ENCODE measurements at regions not wholly inside any gene's neighbourhood (a gene's known extent, or its start where the extent isn't known, plus 50 kb on each side); places are given as distances from the start of the nearest gene placed in this dataset.
"Not testable (repeated sequence)": the region's sequence is repeated elsewhere in the genome, so short reads cannot be mapped to it uniquely, and the experiment has no call there.

DNA sequence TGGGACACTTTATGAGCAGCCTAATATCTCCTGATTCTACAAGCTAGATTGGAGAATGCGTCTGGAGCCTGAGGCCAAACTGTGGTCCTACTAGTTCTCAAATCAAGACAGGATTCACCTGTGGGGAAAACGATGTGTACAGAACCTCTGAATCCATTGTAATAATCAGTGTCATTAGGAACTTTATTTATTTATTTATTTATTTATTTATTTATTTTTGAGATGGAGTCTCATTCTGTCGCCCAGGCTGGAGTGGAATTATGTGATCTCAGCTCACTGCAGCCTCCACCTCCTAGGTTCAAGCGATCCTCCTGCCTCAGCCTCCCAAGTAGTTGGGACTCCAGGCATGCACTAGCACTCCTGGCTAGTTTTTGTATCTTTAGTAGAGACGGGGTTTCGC is 52.6 kb upstream of the KIF26B start:
- DNase-seq, result not testable (repeated sequence)

DNA sequence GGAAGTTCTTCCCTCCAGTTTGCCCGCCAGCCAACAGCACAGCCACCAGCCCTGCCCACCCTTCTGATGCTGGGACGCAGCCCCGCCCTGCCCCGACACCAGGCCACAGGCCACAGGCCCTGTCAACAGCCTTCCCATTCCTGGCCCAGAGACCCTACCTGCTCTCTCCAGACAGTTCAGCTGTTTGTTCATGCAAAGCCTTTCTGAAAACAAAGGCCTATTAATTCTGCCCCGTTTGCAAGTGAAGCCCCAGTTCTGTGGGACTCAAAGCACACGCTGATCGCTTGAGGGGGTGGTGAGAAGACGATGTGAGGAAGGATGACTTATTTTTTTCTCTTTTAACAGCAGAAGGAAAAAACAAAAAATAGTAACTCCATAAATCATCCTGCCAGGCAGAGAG is 55.4 kb upstream of the KIF26B start:
- no peak for DNase-seq

GRCh38 chr1:245098924-245099323 is 55.9 kb upstream of the KIF26B start:
- no peak for DNase-seq

DNA sequence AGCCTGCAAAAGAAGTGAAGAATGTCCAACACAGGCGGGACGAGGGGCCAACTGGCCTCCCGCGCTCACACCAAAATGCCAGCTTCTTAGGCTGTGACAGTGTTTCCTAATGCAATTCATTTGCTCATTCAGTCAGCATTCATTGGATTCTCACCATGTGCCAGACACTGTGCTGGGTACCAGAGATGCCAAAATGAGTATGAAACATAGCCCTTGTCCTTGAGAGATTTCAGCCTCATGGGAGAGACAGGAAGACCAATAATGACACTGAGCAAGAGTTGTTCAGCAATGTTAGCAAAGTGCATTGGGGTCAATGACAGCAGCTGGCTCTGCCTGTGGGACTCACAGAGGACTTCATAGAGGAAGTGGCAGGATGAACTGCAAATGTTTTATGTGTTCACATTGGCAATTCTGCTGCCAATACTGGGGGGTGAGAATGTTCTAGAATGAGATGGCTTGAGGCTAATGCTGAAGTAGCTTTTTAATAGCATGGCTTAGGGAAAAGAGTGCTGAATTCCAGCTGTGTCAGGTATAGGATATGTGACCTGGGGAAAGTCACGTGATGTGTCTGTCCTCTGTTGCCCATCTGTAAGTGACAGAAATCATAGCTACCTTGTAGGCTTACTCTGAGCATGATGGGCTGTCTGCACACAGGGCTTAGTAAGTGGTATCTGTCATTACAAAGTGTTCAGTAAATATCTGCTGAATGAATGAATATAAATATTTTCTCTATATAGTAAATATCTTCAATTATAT is 58.3 kb upstream of the KIF26B start:
- no peak for DNase-seq

DNA sequence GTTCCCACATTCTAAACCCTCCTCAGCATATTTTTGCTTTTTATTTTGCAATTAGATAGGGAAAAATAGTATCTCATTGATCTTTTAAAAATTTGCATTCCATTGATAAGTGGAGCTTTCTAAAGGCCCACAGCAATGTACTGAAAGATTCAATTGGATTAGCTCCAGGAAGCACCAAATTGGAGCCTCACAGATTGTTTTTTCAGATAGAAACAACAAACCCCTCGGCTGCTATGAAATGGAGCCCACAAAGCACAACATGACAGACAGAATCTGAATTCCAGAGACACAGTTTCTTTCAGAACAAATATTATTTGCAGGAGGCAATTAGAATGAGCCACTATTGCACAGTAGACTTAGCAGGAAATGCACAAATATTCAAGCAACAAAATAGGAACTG is 58.9 kb upstream of the KIF26B start:
- DNase-seq, result no peak

DNA sequence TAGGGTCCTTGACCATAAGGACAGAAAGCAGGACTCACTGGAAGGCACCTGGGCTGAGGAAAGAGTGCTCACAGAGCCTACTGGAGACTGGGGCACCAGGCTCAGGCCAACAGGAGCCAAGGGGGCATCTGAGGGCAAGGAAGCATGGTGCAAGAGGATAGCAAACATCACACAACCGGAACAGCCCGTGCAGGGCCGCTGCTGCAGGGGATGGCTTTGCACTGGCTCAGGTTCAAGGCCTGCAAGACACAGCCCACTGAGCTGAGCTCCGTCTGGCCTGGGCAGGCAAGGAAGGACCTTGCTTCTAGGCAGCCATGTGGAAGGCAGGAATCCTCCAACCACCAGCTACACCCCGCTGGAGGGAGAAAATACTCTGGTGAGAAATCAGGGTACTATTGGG is 59.8 kb upstream of the KIF26B start:
- no peak for DNase-seq

GRCh38 chr1:245094092-245094491 is 60.7 kb upstream of the KIF26B start:
- no peak for DNase-seq

GRCh38 chr1:245092638-245092976 is 62.2 kb upstream of the KIF26B start:
- no peak for DNase-seq

DNA sequence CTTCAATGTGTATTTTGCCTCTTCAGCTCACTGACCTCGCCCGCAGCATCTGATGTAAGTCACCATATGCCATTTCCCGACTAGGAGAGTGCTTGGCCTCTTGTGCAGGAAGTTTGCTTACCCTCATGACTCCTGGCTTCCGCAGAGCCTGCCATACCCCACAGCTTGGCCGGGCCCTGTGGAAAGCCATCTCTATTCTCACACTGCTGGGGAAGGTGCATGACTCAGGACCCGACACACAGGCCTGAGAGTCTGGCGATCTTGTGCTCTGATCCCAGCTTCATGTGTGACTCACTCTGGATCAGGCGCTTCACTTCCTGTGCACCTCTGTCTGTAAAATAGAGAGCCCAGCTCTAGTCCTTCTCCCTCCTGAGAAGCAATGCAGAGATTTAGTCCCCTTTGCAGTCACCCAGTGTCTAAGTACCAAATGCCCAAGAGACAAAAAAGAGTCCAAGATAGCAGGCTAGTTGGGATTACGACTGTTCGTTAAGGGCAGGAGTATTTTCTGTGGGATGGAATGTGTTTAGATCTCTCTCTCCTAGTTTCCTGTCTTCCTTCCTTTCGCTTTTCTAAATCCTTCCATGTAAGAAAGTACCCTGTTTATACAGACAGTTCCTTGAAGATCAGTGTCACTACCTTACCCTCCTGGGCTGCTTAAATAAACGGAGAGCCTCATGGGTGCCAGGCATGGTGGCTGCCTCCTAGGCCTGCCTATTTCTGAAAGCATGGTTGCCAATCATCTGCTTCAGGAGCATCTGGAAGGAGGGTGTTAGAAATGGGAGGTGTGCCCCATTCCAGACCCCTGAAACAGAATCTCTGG is 62.8 kb upstream of the KIF26B start:
- no peak for DNase-seq

GRCh38 chr1:245091171-245091621 is 63.6 kb upstream of the KIF26B start:
- no peak for DNase-seq

GRCh38 chr1:245090491-245091090 is 64.2 kb upstream of the KIF26B start:
- no peak for DNase-seq

DNA sequence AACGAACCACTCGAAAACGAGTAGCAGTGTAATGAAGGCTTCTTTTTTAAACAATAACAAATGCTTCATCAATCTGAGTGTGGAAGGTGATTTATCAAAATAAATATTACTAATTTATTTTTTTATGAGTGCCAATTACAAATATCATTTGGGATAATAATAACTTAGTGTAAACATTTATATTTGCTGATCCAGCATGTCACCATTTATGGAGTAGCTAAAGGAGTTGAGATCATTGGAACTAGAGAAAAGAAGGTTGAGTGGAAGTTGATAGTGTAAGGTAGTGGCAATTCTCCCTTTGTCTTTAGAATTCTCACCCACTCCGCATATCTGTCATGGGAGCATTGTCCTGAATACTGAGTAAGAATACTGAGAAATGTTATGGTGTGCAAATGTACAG is 67.1 kb upstream of the KIF26B start:
- no peak for DNase-seq

GRCh38 chr1:245086389-245086969 is 68.3 kb upstream of the KIF26B start:
- no peak for DNase-seq

GRCh38 chr1:245085508-245086095 is 69.2 kb upstream of the KIF26B start:
- no peak for DNase-seq

DNA sequence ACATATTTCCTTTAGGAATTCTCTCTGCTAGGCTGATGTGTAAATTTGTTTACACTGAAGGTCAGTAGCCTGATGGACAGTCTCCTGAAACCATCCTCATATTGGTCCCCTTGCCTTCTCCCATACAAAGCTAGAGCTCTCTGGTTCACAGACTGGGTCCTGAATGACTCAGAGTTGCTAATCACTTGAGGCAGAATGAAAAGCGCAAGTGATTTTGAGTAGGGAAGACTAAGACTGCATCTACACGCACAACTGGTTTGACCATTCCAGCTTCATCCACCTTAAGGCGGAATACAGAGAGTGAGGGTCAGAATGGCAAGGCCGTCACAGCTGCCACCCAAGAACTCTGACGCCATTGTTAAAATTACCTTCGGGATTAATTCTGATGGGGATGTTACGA is 70.2 kb upstream of the KIF26B start:
- no peak for DNase-seq

DNA sequence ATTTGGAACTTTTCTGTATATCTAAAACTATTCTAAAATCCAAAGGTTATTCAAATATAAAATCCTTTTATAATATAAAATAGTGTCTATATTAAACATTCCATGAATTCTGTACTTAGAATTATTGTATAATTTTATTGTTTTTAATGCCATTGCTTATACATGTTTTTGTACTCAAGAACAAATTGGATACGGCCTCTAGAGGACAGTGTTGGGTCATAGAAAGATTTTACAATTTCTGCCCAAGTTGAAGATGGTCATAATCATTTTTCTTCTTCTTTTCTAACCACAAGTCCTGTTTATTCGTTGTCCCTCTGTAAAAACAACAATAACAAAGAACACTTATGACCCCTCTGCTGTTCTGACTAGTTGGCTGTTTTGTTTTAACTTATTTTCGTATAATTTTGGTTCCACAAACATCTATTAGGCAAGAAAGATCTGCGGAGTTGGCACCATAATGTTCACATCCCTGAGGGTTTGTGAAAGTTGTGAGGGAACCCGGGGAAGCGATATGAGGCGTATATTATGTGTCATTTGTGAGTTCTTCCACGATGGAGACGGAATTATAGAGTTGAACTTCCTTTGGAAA is 75.7 kb upstream of the KIF26B start:
- no peak for DNase-seq

- DNase-seq, result no peak
Observed at GRCh38 chr1:245074898-245075297, 79.9 kb upstream of the KIF26B start.

DNA sequence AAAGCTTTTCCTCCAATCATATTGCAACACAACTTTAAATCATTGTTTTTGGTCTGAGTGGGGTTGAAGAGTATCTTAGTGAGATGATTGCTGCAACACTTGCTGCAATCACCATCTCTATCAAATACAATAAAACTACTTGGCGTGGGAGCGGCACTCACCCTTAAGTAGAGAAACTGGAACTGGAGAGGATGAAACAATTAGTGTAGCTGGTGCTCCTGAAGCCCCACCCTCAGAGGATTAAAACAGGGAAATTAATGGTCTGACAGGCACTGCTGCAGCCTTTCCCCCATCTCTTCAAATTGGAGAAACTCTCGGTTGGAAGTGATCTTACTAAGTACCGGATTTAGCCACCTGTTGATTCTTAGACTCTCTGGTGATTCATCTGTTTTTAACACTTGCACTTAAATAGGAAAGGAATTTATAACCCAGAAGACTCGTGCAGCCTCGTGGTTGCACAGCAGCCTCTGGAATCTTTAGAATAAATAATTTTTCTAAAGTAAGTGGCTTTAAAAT is 80.5 kb upstream of the KIF26B start:
- no peak for DNase-seq

DNA sequence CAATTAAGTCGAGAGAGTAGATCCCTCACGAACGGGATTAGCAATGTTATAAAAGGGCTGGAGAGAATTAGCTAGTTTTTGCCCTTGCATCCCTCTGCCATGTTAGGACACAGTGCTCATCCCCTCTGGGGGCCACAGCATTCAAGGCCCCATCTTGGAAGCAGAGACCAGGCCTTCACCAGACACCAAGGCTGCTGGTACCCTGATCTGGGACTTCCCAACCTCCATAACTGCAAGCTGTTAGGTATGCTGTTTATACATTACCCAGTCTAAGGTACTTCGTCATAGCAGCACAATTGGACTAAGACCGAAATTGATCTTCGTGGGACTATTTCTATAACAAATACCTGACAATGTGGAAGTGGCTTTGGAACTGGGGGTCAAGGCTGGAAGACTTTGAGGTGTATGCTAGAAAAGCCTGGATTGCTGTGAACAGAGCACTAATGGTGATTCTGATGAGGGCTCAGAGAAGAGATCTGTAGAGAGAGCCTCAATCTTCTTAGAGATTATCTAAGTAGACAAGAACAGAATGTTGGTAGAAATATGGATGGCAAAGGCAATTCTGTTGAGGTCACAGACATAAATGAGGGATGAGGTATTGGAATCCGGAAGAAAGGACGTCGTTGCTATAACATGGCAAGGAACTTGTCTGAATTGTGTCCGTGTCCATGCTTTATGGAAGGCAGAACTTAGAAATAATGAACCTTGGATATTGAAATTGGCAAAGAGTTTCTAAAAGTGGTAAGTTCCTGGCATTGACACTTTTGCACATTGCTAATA is 83.8 kb upstream of the KIF26B start:
- no peak for DNase-seq

- DNase-seq, result no peak
Observed at GRCh38 chr1:245067257-245067656, 87.5 kb upstream of the KIF26B start.

GRCh38 chr1:245062741-245063305 is 92.0 kb upstream of the KIF26B start:
- DNase-seq, result no peak

Data from stimulated activated CD8-positive, alpha-beta memory T cell treated with anti-CD3 and anti-CD28 coated beads, Interleukin-4, amount 100 ng/mL, for 48 hours (primary cell).